Mesothelial cell of epicardium (in vitro differentiated cells): ENCODE measurements at regions not wholly inside any gene's neighbourhood (a gene's known extent, or its start where the extent isn't known, plus 50 kb on each side); places are given as distances from the start of the nearest gene placed in this dataset.

ENCODE experiments used
- DNase-seq, 2 experiments: peaks; one replicate each; pipeline ENCODE4 v3.0.0; 2021; ENCODE audit warnings: low spot score in 2 of 2; ENCODE audit not compliant: unreplicated experiment in 2 of 2
- H3K27ac Mint-ChIP-seq: 2 replicates; pipeline ENCODE4 v1.8.0; 2021; ENCODE audit warnings: mixed read lengths
- H3K27me3 Mint-ChIP-seq: 2 replicates; pipeline ENCODE4 v1.8.0; 2021; ENCODE audit warnings: low read depth, mixed read lengths
- H3K36me3 Mint-ChIP-seq: 2 replicates; pipeline ENCODE4 v1.8.0; 2021; ENCODE audit warnings: mixed read lengths
- H3K4me1 Mint-ChIP-seq: 2 replicates; pipeline ENCODE4 v1.8.0; 2021; ENCODE audit warnings: mixed read lengths
- H3K4me3 Mint-ChIP-seq: 2 replicates; pipeline ENCODE4 v1.8.0; 2021; ENCODE audit warnings: mild to moderate bottlenecking, moderate library complexity, mixed read lengths
- H3K9me3 Mint-ChIP-seq: 2 replicates; pipeline ENCODE4 v1.8.0; 2021; ENCODE audit warnings: mixed read lengths
- CTCF ChIP-seq: fragments of 200-600 bp; sonication (generic); IDR thresholded peaks from one replicate; pipeline ENCODE4 v1.5.0; 2021; ENCODE audit warnings: antibody characterized with exemption; ENCODE audit not compliant: unreplicated experiment

- no peaks in the 10 kb centered on the region for H3K27me3 Mint-ChIP-seq
- no peak for TF ChIP-seq CTCF
- peak overlapping the region; percentile 43 for H3K27ac Mint-ChIP-seq
- no peaks in the 10 kb centered on the region for H3K36me3 Mint-ChIP-seq
- DNase-seq, result no peak
- no peak overlapping the region for H3K4me3 Mint-ChIP-seq
- no peaks in the 10 kb centered on the region for H3K9me3 Mint-ChIP-seq
- peaks cover 13% of the 10 kb centered on the region for H3K4me1 Mint-ChIP-seq
Observed at GRCh38 chr18:34003687-34004086, 221.0 kb downstream of the NOL4 start.

- H3K27me3 Mint-ChIP-seq, result no peaks in the 10 kb centered on the region
- no peak overlapping the region for H3K27ac Mint-ChIP-seq
- H3K4me1 Mint-ChIP-seq, result peaks cover 13% of the 10 kb centered on the region
- DNase-seq, result no peak
- H3K36me3 Mint-ChIP-seq, result no peaks in the 10 kb centered on the region
- H3K4me3 Mint-ChIP-seq, result no peak overlapping the region
- peaks cover 3% of the 10 kb centered on the region for H3K9me3 Mint-ChIP-seq
- no peak for TF ChIP-seq CTCF
Observed at GRCh38 chr18:34002130-34002529, 222.6 kb downstream of the NOL4 start.

- Mint-ChIP-seq H3K4me3 (no peak overlapping the region), H3K9me3 (peaks cover 8% of the 10 kb centered on the region), H3K36me3 (no peaks in the 10 kb centered on the region), H3K27ac (no peak overlapping the region), H3K4me1 (peaks cover 13% of the 10 kb centered on the region), H3K27me3 (no peaks in the 10 kb centered on the region)
- TF ChIP-seq CTCF, result no peak
- DNase-seq, result no peak
Observed at GRCh38 chr18:34001376-34001775, 223.3 kb downstream of the NOL4 start.

- H3K27ac Mint-ChIP-seq, result no peak overlapping the region
- no peaks in the 10 kb centered on the region for H3K4me1 Mint-ChIP-seq
- no peaks in the 10 kb centered on the region for H3K9me3 Mint-ChIP-seq
- TF ChIP-seq CTCF, result no peak
- no peaks in the 10 kb centered on the region for H3K36me3 Mint-ChIP-seq
- no peak overlapping the region for H3K4me3 Mint-ChIP-seq
- H3K27me3 Mint-ChIP-seq, result no peaks in the 10 kb centered on the region
- no peak for DNase-seq
Observed at GRCh38 chr18:33987206-33987605, 237.5 kb downstream of the NOL4 start.

GRCh38 chr18:33983126-33983525 is 241.6 kb downstream of the NOL4 start:
- TF ChIP-seq CTCF, result no peak
- Mint-ChIP-seq H3K27me3 (no peaks in the 10 kb centered on the region), H3K27ac (no peak overlapping the region), H3K4me3 (no peak overlapping the region), H3K4me1 (no peaks in the 10 kb centered on the region), H3K36me3 (no peaks in the 10 kb centered on the region), H3K9me3 (no peaks in the 10 kb centered on the region)
- DNase-seq, result no peak

GRCh38 chr18:33960417-33960816 is 264.3 kb downstream of the NOL4 start:
- H3K9me3 Mint-ChIP-seq, result no peaks in the 10 kb centered on the region

More at GRCh38 chr18:33960417-33960816, 264.3 kb downstream of the NOL4 start:
- Mint-ChIP-seq H3K4me1 (peaks cover 3% of the 10 kb centered on the region), H3K36me3 (no peaks in the 10 kb centered on the region), H3K27ac (no peak overlapping the region), H3K4me3 (no peak overlapping the region), H3K27me3 (no peaks in the 10 kb centered on the region)
- no peak for DNase-seq
- TF ChIP-seq CTCF, result no peak
